ENCODE measurements at regions not wholly inside any gene's neighbourhood (a gene's known extent, or its start where the extent isn't known, plus 50 kb on each side); places are given as distances from the start of the nearest gene placed in this dataset.

DNA sequence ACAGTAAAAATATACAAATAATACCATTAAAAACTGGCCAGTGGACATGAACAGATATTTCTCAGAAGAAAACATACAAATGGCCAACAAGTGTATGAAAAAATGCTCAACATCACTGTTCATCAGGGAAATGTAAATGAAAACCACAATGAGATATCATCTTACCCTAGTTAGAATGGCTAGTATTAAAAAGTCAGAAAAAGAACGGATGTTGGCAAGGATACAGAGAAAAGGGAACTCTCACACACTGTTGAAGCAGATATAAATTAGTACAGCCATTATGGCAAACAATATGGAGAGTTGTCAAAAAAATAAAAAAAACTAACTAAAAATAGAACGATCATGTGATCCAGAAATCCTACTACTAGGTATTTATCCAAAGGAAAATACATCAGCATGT, 222.7 kb upstream of the NAALADL2 start:
- no peaks in the 10 kb centered on the region for H3K36me3 ChIP-seq
- H3K4me3 ChIP-seq = no peak overlapping the region
- TF ChIP-seq POLR2AphosphoS5 (IDR thresholded peaks at IDR 0.05; ENCODE audit: insufficient read depth in 1 of 2, low read depth in 1 of 2) (no peak), POLR2A (IDR thresholded peaks at IDR 0.05) (no peak)
- TF ChIP-seq, protein P1, sequence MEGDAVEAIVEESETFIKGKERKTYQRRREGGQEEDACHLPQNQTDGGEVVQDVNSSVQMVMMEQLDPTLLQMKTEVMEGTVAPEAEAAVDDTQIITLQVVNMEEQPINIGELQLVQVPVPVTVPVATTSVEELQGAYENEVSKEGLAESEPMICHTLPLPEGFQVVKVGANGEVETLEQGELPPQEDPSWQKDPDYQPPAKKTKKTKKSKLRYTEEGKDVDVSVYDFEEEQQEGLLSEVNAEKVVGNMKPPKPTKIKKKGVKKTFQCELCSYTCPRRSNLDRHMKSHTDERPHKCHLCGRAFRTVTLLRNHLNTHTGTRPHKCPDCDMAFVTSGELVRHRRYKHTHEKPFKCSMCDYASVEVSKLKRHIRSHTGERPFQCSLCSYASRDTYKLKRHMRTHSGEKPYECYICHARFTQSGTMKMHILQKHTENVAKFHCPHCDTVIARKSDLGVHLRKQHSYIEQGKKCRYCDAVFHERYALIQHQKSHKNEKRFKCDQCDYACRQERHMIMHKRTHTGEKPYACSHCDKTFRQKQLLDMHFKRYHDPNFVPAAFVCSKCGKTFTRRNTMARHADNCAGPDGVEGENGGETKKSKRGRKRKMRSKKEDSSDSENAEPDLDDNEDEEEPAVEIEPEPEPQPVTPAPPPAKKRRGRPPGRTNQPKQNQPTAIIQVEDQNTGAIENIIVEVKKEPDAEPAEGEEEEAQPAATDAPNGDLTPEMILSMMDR (IDR thresholded peaks at IDR 0.05) = no peak
- DNase-seq (ENCODE audit: extremely low spot score in 2 of 2) = no peak
- H3K27me3 ChIP-seq = no peaks in the 10 kb centered on the region
- no peaks in the 10 kb centered on the region for H3K9me3 ChIP-seq
- intact Hi-C loops (cut with DNase I) = no loop called here
- H3K27ac ChIP-seq = no peak overlapping the region
- no peaks in the 10 kb centered on the region for H3K4me1 ChIP-seq

DNA sequence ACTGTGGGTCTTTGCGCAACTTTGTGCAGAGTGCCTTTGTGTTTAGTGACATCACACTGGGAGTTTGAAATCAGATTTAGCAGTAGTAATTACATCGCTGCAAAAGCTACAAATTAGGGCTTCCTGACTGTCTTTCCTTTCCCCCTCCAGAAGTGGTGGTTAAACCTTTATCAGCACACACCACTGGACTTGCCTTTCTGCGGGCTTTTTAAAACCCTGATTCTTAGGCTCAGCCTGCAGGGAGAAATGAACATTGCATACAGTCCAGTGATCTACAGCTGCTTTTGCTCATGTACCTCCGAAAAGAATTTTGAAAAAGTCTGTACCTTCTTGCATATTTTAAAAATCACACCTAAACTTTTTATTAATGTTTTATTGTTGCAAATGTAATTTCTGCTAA, 219.7 kb upstream of the NAALADL2 start:
- Histone ChIP-seq H3K4me3 (no peak overlapping the region), H3K27me3 (no peaks in the 10 kb centered on the region), H3K4me1 (no peaks in the 10 kb centered on the region), H3K27ac (no peak overlapping the region), H3K36me3 (no peaks in the 10 kb centered on the region), H3K9me3 (no peaks in the 10 kb centered on the region)
- DNase-seq (ENCODE audit: extremely low spot score in 2 of 2) = no peak
- intact Hi-C loops (cut with DNase I) = no loop called here
- TF ChIP-seq, protein P1 (IDR thresholded peaks at IDR 0.05) = no peak
- TF ChIP-seq POLR2A (IDR thresholded peaks at IDR 0.05) (no peak), POLR2AphosphoS5 (IDR thresholded peaks at IDR 0.05; ENCODE audit: insufficient read depth in 1 of 2, low read depth in 1 of 2) (no peak)

DNA sequence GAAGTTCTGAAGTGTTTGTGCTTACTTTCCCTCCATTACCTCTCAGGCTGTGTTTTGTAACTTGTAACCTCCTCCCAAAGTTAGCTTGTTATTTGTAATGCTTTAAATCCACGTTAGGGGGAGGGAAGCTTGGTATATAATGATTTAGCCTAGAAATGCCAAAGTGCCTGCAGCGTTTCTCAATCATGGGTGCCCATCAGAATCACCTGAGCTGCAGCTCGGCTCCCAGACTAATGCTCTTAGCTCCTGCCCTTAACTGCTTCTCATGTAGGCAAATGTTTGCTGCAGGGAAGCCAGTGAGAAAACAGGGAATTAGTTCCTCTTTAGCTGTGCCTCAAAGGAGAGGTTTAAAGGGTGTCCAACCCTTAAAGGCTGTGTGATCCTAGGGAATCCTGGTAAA, 219.2 kb upstream of the NAALADL2 start:
- no peaks in the 10 kb centered on the region for H3K27me3 ChIP-seq
- no peaks in the 10 kb centered on the region for H3K4me1 ChIP-seq
- intact Hi-C loops (cut with DNase I) = no loop called here

DNA sequence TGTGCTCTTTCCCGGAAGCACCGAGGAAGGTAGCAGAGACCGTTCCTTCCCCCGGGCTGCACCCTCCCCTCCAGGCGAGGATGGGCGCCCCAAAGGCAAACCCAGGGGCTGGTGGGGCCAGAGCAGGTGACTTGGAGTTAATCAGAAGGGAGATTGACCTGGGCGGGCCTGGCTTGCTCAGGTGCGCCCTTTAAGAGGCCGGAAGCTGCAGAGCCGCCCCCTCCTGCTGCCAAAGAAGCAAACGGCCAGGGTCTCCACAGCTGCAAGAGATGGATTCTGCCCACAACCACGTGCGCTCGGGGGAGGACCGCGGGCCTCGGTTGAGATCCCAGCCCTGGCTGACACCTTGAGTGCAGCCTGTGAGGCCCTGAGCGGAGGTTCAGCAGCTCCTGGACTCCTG, 218.2 kb upstream of the NAALADL2 start:
- H3K9me3 ChIP-seq = no peaks in the 10 kb centered on the region
- TF ChIP-seq POLR2A (IDR thresholded peaks at IDR 0.05) = no peak
- TF ChIP-seq, protein P1 (IDR thresholded peaks at IDR 0.05) = no peak
- no peak for TF ChIP-seq POLR2AphosphoS5 (IDR thresholded peaks at IDR 0.05; ENCODE audit: insufficient read depth in 1 of 2, low read depth in 1 of 2)
- no peaks in the 10 kb centered on the region for H3K27me3 ChIP-seq
- no peak overlapping the region for H3K27ac ChIP-seq
- H3K4me3 ChIP-seq = no peak overlapping the region
- H3K36me3 ChIP-seq = no peaks in the 10 kb centered on the region
- DNase-seq (ENCODE audit: extremely low spot score in 2 of 2) = no peak
- no peaks in the 10 kb centered on the region for H3K4me1 ChIP-seq
- intact Hi-C loops (cut with DNase I) = no loop called here

More for the DNA sequence above, 219.2 kb upstream of the NAALADL2 start:
- no peak for DNase-seq (ENCODE audit: extremely low spot score in 2 of 2)
- H3K36me3 ChIP-seq = no peaks in the 10 kb centered on the region
- TF ChIP-seq POLR2AphosphoS5 (IDR thresholded peaks at IDR 0.05; ENCODE audit: insufficient read depth in 1 of 2, low read depth in 1 of 2) (no peak), POLR2A (IDR thresholded peaks at IDR 0.05) (no peak)
- TF ChIP-seq, protein P1 (IDR thresholded peaks at IDR 0.05) = no peak
- no peaks in the 10 kb centered on the region for H3K9me3 ChIP-seq
- H3K4me3 ChIP-seq = no peak overlapping the region
- no peak overlapping the region for H3K27ac ChIP-seq

DNA sequence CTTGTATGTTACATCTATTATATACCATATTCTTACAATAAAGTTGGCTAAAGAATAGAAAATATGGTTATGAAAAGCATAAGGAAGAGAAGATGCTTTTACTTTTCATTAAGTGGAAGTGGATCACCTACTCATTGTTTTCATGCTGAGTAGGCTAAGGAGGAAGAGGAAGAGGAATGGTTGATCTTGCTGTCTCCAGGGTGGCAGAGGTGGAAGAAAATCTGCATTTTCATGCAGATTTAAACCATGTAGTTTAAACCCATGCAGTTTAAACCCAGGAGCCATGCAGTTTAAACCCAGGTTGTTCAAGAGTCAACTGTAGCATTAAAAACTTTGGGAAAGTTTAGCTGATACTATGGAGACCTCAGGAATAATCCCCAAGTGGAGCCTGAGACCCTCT, 214.8 kb upstream of the NAALADL2 start:
- TF ChIP-seq, protein P1 (IDR thresholded peaks at IDR 0.05) = no peak
- TF ChIP-seq POLR2A (IDR thresholded peaks at IDR 0.05) = no peak
- no peak for TF ChIP-seq POLR2AphosphoS5 (IDR thresholded peaks at IDR 0.05; ENCODE audit: insufficient read depth in 1 of 2, low read depth in 1 of 2)
- H3K4me3 ChIP-seq = no peak overlapping the region
- no peaks in the 10 kb centered on the region for H3K27me3 ChIP-seq
- no peaks in the 10 kb centered on the region for H3K4me1 ChIP-seq
- H3K27ac ChIP-seq = no peak overlapping the region
- DNase-seq (ENCODE audit: extremely low spot score in 2 of 2) = no peak
- H3K36me3 ChIP-seq = no peaks in the 10 kb centered on the region
- no peaks in the 10 kb centered on the region for H3K9me3 ChIP-seq
- intact Hi-C loops (cut with DNase I) = no loop called here

All from vagina (tissue), 2 donors.